Osteocyte (in vitro differentiated cells): ENCODE measurements at regions not wholly inside any gene's neighbourhood (a gene's known extent, or its start where the extent isn't known, plus 50 kb on each side); places are given as distances from the start of the nearest gene placed in this dataset.
A peak's percentile ranks its signal among the peaks of the same experiment; 100 is the strongest.
"Not testable (repeated sequence)": the region's sequence is repeated elsewhere in the genome, so short reads cannot be mapped to it uniquely, and the experiment has no call there.

ENCODE experiments used
- DNase-seq: peaks from one replicate; pipeline ENCODE4 v3.0.0; 2021; ENCODE audit warnings: mixed read lengths; ENCODE audit not compliant: unreplicated experiment; ENCODE audit errors: extremely low spot score
- H3K27ac Mint-ChIP-seq: one replicate; pipeline ENCODE4 v1.8.0; 2021; ENCODE audit warnings: mild to moderate bottlenecking, mixed read lengths; ENCODE audit not compliant: unreplicated experiment
- H3K27me3 Mint-ChIP-seq: one replicate; pipeline ENCODE4 v1.8.0; 2021; ENCODE audit warnings: mixed read lengths; ENCODE audit not compliant: unreplicated experiment
- H3K36me3 Mint-ChIP-seq: one replicate; pipeline ENCODE4 v1.8.0; 2021; ENCODE audit warnings: mixed read lengths; ENCODE audit not compliant: unreplicated experiment
- H3K4me1 Mint-ChIP-seq: one replicate; pipeline ENCODE4 v1.8.0; 2021; ENCODE audit warnings: mixed read lengths; ENCODE audit not compliant: unreplicated experiment
- H3K4me3 Mint-ChIP-seq: one replicate; pipeline ENCODE4 v1.8.0; 2021; ENCODE audit warnings: mild to moderate bottlenecking, moderate library complexity, mixed read lengths; ENCODE audit not compliant: unreplicated experiment
- H3K9me3 Mint-ChIP-seq: one replicate; pipeline ENCODE4 v1.8.0; 2021; ENCODE audit warnings: mixed read lengths; ENCODE audit not compliant: unreplicated experiment
- CTCF ChIP-seq: fragments of 200-600 bp; sonication (generic); IDR thresholded peaks from 2 replicates; pipeline ENCODE4 v1.5.0; 2021; ENCODE audit warnings: antibody characterized with exemption, mild to moderate bottlenecking, moderate library complexity

- Mint-ChIP-seq H3K9me3 (no peaks in the 10 kb centered on the region), H3K27me3 (peaks cover 24% of the 10 kb centered on the region), H3K4me1 (no peaks in the 10 kb centered on the region), H3K36me3 (no peaks in the 10 kb centered on the region), H3K27ac (no peak overlapping the region), H3K4me3 (no peak overlapping the region)
- DNase-seq = no peak
- TF ChIP-seq CTCF = no peak
Measured at GRCh38 chr14:45891417-45892080, 638.5 kb upstream of the MIS18BP1 start.

- peak overlapping the region; percentile 35 for H3K4me3 Mint-ChIP-seq
- H3K4me1 Mint-ChIP-seq, H3K9me3 Mint-ChIP-seq, H3K36me3 Mint-ChIP-seq, DNase-seq, H3K27ac Mint-ChIP-seq: not testable (repeated sequence)
- peaks cover 22% of the 10 kb centered on the region for H3K27me3 Mint-ChIP-seq
Measured at GRCh38 chr14:45888766-45889285, 635.8 kb upstream of the MIS18BP1 start.

- no peak for DNase-seq
- Mint-ChIP-seq H3K9me3 (no peaks in the 10 kb centered on the region), H3K4me3 (no peak overlapping the region), H3K36me3 (no peaks in the 10 kb centered on the region), H3K27me3 (no peaks in the 10 kb centered on the region), H3K27ac (no peak overlapping the region), H3K4me1 (no peaks in the 10 kb centered on the region)
- TF ChIP-seq CTCF = no peak
Measured at GRCh38 chr14:45877981-45878380, 625.0 kb upstream of the MIS18BP1 start.

- no peak for TF ChIP-seq CTCF
- Mint-ChIP-seq H3K9me3 (peaks cover 4% of the 10 kb centered on the region), H3K36me3 (no peaks in the 10 kb centered on the region), H3K4me1 (no peaks in the 10 kb centered on the region), H3K27me3 (no peaks in the 10 kb centered on the region), H3K27ac (no peak overlapping the region), H3K4me3 (no peak overlapping the region)
- no peak for DNase-seq
Measured at GRCh38 chr14:45868863-45869262, 615.9 kb upstream of the MIS18BP1 start.

GRCh38 chr14:45868377-45868776, 615.4 kb upstream of the MIS18BP1 start:
- no peak overlapping the region for H3K27ac Mint-ChIP-seq
- H3K9me3 Mint-ChIP-seq = peaks cover 4% of the 10 kb centered on the region
- DNase-seq = no peak
- H3K4me1 Mint-ChIP-seq = no peaks in the 10 kb centered on the region
- no peak for TF ChIP-seq CTCF
- H3K36me3 Mint-ChIP-seq = no peaks in the 10 kb centered on the region
- no peak overlapping the region for H3K4me3 Mint-ChIP-seq
- no peaks in the 10 kb centered on the region for H3K27me3 Mint-ChIP-seq
